OCI-LY7 (cell line): ENCODE measurements at regions not wholly inside any gene's neighbourhood (a gene's known extent, or its start where the extent isn't known, plus 50 kb on each side); places are given as distances from the start of the nearest gene placed in this dataset.

Experiments
- EZH2phosphoT487 ChIP-seq: fragments of 200-600 bp; sonication (generic); IDR thresholded peaks from 2 replicates; pipeline ENCODE4 v1.6.1; 2018; ENCODE audit warnings: low read depth, borderline replicate concordance, mild to moderate bottlenecking, mixed run types, antibody characterized with exemption, low read length, moderate library complexity, mixed read lengths
- TF ChIP-seq, protein P1 (sequence below): fragments of 200-600 bp; sonication (generic); conservative IDR thresholded peaks from 2 replicates; pipeline ENCODE4 v1.5.1; 2014; ENCODE audit warnings: mild to moderate bottlenecking, antibody characterized with exemption, low read length, moderate library complexity, mixed read lengths

DNA sequence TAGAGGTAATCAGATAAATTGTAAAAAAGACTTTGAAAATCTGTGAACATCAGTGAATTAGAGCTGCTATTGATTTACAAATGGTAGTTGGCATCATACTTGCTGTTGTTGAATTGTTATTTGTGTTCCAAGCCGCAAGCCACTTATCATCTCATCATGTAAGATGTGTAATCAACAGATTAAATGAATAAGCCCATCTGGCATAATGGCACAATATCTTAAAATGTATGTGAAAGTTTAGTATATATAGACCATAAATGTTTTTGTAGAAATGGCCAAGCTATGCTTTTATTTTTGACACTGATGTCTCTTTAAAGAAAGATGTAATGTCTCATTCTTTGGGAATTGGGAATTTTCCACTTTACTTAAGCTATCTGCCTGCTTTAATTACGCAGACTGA, 682.6 kb upstream of the GNPDA2 start:
- no peak for TF ChIP-seq EZH2phosphoT487
- TF ChIP-seq, protein P1, sequence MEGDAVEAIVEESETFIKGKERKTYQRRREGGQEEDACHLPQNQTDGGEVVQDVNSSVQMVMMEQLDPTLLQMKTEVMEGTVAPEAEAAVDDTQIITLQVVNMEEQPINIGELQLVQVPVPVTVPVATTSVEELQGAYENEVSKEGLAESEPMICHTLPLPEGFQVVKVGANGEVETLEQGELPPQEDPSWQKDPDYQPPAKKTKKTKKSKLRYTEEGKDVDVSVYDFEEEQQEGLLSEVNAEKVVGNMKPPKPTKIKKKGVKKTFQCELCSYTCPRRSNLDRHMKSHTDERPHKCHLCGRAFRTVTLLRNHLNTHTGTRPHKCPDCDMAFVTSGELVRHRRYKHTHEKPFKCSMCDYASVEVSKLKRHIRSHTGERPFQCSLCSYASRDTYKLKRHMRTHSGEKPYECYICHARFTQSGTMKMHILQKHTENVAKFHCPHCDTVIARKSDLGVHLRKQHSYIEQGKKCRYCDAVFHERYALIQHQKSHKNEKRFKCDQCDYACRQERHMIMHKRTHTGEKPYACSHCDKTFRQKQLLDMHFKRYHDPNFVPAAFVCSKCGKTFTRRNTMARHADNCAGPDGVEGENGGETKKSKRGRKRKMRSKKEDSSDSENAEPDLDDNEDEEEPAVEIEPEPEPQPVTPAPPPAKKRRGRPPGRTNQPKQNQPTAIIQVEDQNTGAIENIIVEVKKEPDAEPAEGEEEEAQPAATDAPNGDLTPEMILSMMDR = no peak
